IPS-20b (cell line): ENCODE measurements at regions not wholly inside any gene's neighbourhood (a gene's known extent, or its start where the extent isn't known, plus 50 kb on each side); places are given as distances from the start of the nearest gene placed in this dataset.

Experiments used
- H3K27ac ChIP-seq: one replicate; pipeline ENCODE4 v1.5.1; 2013; ENCODE audit warnings: low read length
- H3K27me3 ChIP-seq: 2 replicates; pipeline ENCODE4 v1.6.1; 2013; ENCODE audit warnings: mild to moderate bottlenecking, low read length, inconsistent platforms; ENCODE audit not compliant: insufficient read depth
- H3K36me3 ChIP-seq: 2 replicates; pipeline ENCODE4 v1.6.1; 2013; ENCODE audit warnings: low read depth, mild to moderate bottlenecking, inconsistent platforms, low read length, moderate library complexity; ENCODE audit not compliant: insufficient read depth
- H3K4me1 ChIP-seq: 2 replicates; pipeline ENCODE4 v1.6.1; 2013; ENCODE audit warnings: mild to moderate bottlenecking, control low read depth, inconsistent platforms, low read length, moderate library complexity; ENCODE audit not compliant: insufficient read depth
- H3K4me3 ChIP-seq: 2 replicates; pipeline ENCODE4 v1.5.1; 2013; ENCODE audit warnings: mild to moderate bottlenecking, low read length, inconsistent platforms
- H3K9ac ChIP-seq: 2 replicates; pipeline ENCODE4 v1.6.1; 2013; ENCODE audit warnings: low read depth, mild to moderate bottlenecking, inconsistent platforms, low read length, moderate library complexity
- H3K9me3 ChIP-seq: 2 replicates; pipeline ENCODE4 v1.6.1; 2013; ENCODE audit warnings: mild to moderate bottlenecking, low read depth, low read length, inconsistent platforms; ENCODE audit not compliant: insufficient read depth

DNA sequence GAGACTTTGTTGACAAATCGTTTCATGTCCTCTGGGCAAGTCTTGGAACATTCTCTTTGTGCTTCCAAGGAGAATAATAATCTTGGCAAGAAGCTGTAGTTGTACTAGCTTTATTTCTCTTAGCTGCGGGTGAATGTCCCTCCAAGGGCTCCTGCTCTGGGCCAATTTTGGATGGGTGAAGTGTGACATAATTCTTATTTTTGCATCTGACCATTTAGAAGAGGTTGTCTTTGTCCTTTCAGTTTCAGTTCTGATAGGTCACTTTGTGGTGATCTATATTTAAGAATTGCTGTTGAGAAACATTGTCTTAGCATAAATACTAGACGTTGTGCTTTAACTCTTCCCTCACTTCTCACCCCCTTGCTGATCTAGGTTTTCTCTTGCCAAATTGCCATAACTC lies 164.8 kb upstream of the RORA start:
- H3K27ac ChIP-seq = no peak overlapping the region
- no peak overlapping the region for H3K9ac ChIP-seq
- H3K9me3 ChIP-seq = no peaks in the 10 kb centered on the region
- H3K27me3 ChIP-seq = no peaks in the 10 kb centered on the region
- no peaks in the 10 kb centered on the region for H3K36me3 ChIP-seq
- H3K4me1 ChIP-seq = no peaks in the 10 kb centered on the region
- H3K4me3 ChIP-seq = no peak overlapping the region

DNA sequence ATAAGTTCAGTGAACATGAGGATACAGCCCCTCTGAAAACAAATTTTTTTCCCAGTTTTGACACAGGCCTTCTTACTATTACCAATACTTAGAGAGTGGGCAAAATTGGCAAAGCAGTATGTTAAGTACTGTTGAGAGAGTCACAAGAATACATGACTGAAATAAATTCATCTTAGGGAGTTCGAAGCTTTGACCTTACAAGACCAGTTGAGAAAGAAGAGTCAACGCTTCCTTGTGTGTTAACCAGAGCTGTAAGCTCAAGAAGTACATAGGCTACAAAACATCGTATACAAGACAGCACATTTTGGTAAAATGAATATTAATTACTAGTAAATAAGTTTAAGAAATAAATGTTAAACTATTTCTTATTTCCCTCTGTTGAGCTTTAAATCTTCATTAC lies 164.4 kb upstream of the RORA start:
- H3K36me3 ChIP-seq = no peaks in the 10 kb centered on the region
- H3K4me1 ChIP-seq = no peaks in the 10 kb centered on the region

DNA sequence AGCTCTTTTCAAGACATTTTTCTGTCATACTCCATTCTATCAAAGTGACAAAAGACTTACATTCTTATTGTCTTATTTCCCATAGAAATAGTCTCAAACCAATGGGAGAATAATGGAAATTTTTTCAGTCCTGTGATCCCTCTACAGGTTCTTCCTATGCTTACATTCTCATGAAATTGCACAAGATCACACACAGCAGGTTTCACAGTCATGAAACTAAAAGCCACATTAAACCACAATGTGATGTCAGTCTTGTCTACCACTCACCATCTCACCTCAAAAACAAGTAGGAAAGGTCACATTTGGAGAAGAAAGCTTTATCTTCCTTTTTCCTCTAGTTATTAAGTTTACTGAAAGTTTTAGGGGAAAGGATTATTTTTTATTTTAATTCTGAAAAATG lies 161.0 kb upstream of the RORA start:
- H3K4me3 ChIP-seq = no peak overlapping the region
- no peak overlapping the region for H3K27ac ChIP-seq
- no peak overlapping the region for H3K9ac ChIP-seq
- no peaks in the 10 kb centered on the region for H3K4me1 ChIP-seq
- H3K9me3 ChIP-seq = no peaks in the 10 kb centered on the region
- no peaks in the 10 kb centered on the region for H3K27me3 ChIP-seq
- no peaks in the 10 kb centered on the region for H3K36me3 ChIP-seq

More for the DNA sequence above, 164.4 kb upstream of the RORA start:
- Histone ChIP-seq H3K27ac (no peak overlapping the region), H3K9me3 (no peaks in the 10 kb centered on the region), H3K4me3 (no peak overlapping the region), H3K9ac (no peak overlapping the region), H3K27me3 (no peaks in the 10 kb centered on the region)

DNA sequence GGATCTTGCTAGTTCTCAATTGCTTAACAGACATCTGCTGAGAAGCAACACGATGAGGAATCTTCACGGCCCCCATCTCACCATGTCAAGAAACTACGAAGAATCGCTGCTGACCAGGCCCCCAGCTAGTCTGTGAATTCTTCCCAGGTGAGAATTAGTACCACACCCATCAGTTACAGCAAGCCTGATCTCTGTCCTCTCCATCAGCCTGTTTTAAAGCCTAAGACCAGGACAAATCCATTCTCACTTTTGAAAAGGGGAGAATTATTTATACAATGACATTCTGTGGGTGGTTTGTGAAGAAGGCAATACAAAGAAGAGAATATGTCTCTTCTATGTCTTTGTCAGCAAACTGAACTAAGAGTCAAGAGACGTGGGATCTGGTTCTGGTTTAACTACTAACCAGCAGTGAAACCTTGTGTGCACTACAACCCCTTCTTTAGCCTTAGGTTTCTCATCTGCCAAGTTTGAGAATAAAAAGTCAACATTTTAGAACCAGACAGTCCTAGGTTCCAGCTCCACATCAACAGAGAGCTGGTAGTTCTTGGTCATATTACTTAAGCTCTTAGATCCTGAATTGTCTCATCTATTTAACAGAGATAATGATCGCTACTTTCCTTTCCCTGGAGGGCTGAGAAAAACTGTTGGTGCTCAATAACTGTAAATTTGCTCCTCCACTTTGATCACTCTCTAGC lies 160.4 kb upstream of the RORA start:
- Histone ChIP-seq H3K4me1 (no peaks in the 10 kb centered on the region), H3K36me3 (no peaks in the 10 kb centered on the region), H3K4me3 (no peak overlapping the region), H3K27ac (no peak overlapping the region), H3K9ac (no peak overlapping the region), H3K9me3 (no peaks in the 10 kb centered on the region), H3K27me3 (no peaks in the 10 kb centered on the region)

DNA sequence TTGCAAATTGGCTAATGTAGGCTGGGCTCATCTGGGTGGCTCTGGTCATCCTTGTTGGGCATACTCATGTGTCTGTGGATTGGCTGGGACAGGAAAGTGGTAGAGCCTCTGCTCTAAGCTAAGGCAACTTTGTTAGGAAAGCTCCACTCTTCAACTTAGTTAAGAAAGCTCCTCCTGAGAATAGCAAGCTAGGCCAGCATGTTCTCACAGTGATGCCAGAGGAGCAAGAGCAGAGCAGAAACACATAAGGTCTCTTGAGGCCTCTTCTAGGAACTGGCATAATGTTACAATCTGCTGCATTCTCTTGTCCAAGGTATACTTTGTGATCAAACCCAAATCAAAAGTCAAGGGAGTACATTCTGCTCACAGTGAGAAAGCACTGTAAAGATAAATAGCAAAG lies 158.6 kb upstream of the RORA start:
- Histone ChIP-seq H3K27ac (no peak overlapping the region), H3K9ac (no peak overlapping the region), H3K27me3 (no peaks in the 10 kb centered on the region), H3K36me3 (no peaks in the 10 kb centered on the region), H3K9me3 (no peaks in the 10 kb centered on the region), H3K4me1 (no peaks in the 10 kb centered on the region), H3K4me3 (no peak overlapping the region)

DNA sequence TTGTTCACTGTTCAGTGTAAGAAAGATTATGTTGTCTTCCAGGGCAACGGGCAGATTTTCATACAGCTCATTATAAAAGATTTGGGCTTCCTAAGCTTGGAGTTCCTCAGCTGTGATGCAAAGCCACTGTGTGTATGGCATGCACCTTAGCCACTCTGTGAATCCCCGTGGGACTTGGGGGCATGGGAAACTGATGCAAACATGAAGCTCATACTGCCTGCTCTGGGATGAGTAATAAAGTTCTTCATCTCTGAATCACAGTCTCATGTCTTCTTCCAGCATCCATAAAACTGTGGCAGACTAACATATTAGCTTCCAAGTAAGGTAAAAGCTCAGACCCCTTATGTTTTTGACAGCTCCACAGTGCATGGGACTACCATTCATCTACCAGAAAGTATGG lies 154.3 kb upstream of the RORA start:
- peaks cover 6% of the 10 kb centered on the region; the same call in 1 of the 2 replicates for H3K4me1 ChIP-seq

DNA sequence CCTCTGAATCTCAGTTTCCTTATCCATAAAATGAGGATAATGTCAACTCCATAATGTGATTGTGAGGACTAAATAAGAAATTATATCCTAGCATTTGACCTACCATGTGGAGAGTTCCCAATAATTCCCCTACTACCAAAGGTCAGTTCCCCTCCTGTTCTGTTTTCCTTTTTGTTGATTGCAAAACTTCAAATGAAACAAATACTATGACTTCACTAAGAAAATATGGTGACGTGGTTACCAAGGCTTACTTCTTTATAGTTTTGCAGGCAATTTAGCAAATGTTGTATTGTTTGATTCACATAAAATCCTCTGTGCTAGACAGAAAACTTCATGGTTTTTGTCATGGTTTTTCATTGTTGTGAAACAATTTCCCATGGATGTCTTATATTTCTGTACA lies 153.8 kb upstream of the RORA start:
- H3K9ac ChIP-seq = no peak overlapping the region
- H3K4me1 ChIP-seq = peaks cover 6% of the 10 kb centered on the region; the same call in 1 of the 2 replicates
- H3K4me3 ChIP-seq = no peak overlapping the region
- no peaks in the 10 kb centered on the region for H3K36me3 ChIP-seq
- no peaks in the 10 kb centered on the region for H3K27me3 ChIP-seq
- no peak overlapping the region for H3K27ac ChIP-seq
- H3K9me3 ChIP-seq = no peaks in the 10 kb centered on the region

More for the DNA sequence above, 154.3 kb upstream of the RORA start:
- Histone ChIP-seq H3K9me3 (no peaks in the 10 kb centered on the region), H3K9ac (no peak overlapping the region), H3K36me3 (no peaks in the 10 kb centered on the region), H3K27me3 (no peaks in the 10 kb centered on the region), H3K4me3 (no peak overlapping the region), H3K27ac (no peak overlapping the region)

DNA sequence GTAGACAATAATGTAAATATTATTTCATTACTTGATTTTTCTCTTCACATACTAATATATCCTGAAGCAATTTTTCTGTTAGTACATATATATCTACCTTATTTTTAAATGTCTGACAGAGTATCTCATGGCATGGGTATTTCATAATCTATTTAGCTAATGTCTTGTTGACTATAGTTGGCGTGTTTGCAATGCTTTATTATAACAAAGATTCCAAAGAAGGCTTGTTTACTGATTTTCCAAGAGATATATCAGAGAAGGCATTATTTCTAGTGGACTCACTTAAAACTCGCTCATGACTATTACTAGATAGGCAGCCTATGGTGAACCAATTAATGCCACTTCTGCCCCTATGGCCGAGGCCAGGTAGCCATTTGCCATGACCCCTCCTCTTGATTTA lies 152.4 kb upstream of the RORA start:
- Histone ChIP-seq H3K36me3 (no peaks in the 10 kb centered on the region), H3K4me3 (no peak overlapping the region), H3K27ac (no peak overlapping the region), H3K27me3 (no peaks in the 10 kb centered on the region), H3K9ac (no peak overlapping the region), H3K9me3 (no peaks in the 10 kb centered on the region), H3K4me1 (peaks cover 6% of the 10 kb centered on the region; the same call in 1 of the 2 replicates)

DNA sequence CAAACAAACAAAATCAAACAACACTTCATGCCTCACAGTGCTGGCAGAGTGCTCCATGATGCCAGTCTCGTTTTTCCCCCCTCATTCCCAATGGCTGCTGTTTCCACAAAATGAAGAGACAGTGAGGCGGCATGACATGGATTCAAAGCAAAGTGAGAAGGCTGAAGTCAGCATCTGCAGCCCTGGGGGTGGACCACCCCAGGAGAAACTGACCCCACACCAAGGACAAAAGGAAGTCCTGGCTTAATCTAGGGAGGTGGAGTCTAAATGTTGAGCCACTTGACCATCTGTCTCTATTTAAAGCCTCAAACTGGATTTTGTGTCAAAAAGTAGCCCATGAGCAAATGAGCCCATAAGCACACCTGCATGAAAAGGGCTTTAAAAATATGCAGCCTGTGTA lies 151.2 kb upstream of the RORA start:
- H3K27me3 ChIP-seq = no peaks in the 10 kb centered on the region
- H3K9ac ChIP-seq = no peak overlapping the region
- no peak overlapping the region for H3K27ac ChIP-seq
- peaks cover 6% of the 10 kb centered on the region; the same call in 1 of the 2 replicates for H3K4me1 ChIP-seq
- H3K4me3 ChIP-seq = no peak overlapping the region
- no peaks in the 10 kb centered on the region for H3K9me3 ChIP-seq
- no peaks in the 10 kb centered on the region for H3K36me3 ChIP-seq

DNA sequence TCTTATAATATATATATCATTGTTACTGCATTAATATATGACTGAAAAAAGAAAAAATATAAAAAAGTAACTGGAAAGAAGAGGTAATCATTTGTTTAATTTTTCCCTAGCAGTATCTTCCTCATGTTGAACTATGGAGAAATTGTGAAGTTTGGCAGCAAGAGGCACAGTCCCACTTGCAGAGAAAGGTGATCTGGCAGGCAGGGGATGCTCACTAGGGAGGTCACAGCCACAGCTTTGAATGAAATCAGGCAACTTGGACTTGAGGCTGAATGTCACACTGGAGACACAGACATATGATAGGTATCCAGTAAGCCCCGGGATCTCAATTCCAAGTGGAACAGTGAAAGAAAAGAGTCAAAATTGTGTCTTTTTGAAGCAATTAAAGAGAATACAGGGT lies 149.9 kb upstream of the RORA start:
- no peaks in the 10 kb centered on the region for H3K27me3 ChIP-seq
- H3K4me3 ChIP-seq = no peak overlapping the region
- no peaks in the 10 kb centered on the region for H3K36me3 ChIP-seq
- no peaks in the 10 kb centered on the region for H3K9me3 ChIP-seq
- H3K9ac ChIP-seq = no peak overlapping the region
- no peak overlapping the region for H3K27ac ChIP-seq
- H3K4me1 ChIP-seq = peaks cover 6% of the 10 kb centered on the region; the same call in 1 of the 2 replicates

DNA sequence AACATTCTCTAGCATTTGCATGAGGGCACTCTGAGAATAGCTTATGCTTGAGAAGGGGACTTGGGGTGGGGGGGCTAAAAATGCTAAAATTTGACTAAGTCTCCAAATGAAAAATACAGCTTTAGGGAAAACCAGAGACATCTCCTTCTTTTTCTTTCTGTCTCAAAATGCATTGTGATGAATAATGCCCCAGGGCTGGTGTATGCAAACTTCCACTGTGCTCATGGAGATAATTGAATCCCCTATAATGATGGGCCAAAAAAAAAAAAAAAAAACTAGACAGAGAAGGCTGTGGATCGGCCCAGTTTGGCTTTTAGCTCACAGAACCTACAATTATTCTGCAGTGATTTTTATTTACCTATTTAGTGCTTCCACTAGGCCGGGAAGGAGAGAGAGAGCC lies 147.9 kb upstream of the RORA start:
- Histone ChIP-seq H3K27me3 (no peaks in the 10 kb centered on the region), H3K36me3 (no peaks in the 10 kb centered on the region), H3K4me1 (peaks cover 6% of the 10 kb centered on the region; the same call in 1 of the 2 replicates), H3K9me3 (no peaks in the 10 kb centered on the region), H3K27ac (no peak overlapping the region), H3K9ac (no peak overlapping the region), H3K4me3 (no peak overlapping the region)

DNA sequence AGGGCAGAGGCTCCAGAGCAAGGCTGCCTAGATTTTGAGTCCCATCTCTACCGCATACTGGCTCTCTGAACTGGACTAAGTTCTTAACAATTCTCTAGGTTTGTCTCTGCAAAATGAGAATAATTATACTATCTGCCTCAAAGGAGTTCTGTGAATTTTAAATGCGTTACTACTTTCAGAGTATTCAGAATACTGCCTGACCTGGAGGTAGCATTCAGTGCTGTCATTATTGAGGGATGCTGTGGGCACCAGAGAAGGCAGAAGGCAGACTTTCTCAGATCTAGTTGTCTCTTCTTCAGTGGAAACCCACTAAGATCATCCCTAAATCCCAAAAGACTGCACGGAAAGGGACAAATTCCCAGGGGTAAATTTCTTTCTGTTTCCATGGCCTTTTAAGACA lies 147.4 kb upstream of the RORA start:
- Histone ChIP-seq H3K36me3 (no peaks in the 10 kb centered on the region), H3K4me1 (peaks cover 6% of the 10 kb centered on the region; the same call in 1 of the 2 replicates), H3K9me3 (no peaks in the 10 kb centered on the region), H3K4me3 (no peak overlapping the region), H3K27me3 (no peaks in the 10 kb centered on the region), H3K27ac (no peak overlapping the region), H3K9ac (no peak overlapping the region)
